ENCODE measurements at regions not wholly inside any gene's neighbourhood (a gene's known extent, or its start where the extent isn't known, plus 50 kb on each side); places are given as distances from the start of the nearest gene placed in this dataset.
"Not testable (repeated sequence)": the region's sequence is repeated elsewhere in the genome, so short reads cannot be mapped to it uniquely, and the experiment has no call there.

DNA sequence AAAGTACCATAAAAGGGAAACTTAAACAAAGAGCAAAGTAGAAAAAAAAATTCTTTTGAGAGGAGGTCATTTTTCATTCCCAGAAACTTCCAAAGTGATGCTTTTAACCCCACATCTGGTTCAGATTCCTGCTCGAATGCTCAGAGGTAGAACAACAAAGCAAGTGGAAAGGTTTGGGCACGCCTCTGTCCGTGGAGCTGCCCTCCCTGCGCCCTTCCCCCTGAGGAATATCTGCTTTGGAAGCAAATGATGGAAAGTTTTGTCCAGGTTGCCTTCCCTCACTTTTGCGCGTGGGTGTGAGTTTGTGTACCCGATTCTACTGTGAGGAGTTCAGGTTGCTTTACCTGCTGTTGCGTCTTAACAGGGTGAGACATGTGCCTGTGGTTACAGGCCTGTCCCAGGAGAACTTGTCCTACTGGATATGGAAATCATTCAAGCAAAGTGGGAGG, 110.2 kb downstream of the KLF5 start:
- DNase-seq (ENCODE audit: low read depth in 2 of 2): no peak

DNA sequence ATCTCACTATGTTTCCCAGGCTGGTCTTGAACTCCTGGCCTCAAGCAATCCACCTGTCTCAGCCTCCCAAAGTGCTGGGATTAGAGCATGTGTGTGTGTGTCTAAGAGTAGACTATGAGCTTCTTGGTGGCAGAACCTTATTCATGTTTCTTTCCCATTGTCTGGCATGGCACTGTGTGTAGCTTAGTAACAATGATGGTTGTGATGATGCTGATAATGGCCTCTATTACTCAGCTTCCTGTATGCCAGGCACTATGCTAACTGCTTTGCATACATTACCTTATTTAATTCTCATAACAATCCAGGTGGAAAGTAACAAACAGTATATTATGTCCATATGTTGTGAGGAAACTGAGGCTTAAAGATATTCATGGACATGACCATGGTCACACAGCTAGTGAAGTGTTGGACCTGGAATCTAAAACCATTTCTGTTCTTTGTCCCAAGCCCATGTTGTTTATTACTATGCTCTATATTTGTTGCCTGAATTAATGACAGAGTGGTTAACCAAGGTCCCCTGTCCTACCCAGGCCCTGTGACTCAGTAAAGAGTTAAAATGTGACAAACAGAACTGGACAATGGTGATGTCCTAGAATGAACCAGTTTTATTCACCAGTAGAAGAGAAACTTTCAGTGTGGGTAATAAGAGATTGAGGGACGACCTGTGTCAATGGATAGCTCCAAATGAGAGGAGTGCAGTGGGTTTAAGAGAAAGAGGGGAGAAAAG, 109.6 kb downstream of the KLF5 start:
- DNase-seq (ENCODE audit: low read depth in 2 of 2): no peak

DNA sequence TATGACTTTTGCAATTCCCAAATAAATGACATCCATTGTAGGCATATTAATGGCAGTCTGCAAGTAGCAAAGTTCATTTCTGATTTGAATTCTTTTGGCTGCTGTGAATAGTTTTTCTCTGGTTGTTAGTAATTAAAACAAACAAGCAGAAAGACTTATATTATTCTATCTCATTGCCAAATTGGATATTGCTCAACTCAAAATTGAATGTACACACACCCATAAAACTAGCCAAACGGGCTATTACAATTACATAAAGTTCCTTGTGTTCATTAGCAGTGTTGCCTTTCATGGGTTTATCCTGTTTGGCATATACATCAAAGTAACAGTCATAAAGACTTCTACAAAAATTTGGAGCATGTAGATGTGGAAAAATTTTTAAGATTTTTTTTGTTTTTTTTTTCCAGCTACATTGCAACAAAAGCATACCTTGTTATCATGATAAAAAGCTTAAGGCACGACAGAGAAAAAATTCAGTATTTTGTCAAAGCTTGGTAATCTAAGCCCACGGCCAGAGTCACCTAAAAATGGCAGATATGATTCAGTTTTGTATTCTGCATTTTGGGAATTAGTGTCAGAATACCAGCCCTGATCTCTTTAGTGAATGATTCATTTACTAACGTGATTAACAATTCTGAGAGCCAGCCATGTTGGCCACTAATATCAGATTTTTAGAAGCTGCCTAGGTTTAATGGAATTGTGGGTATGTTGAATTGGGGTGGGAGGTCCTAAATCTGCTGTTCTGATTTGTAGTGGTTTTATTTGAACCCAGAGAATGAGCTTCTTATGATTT, 108.4 kb downstream of the KLF5 start:
- no peak for DNase-seq (ENCODE audit: low read depth in 2 of 2)

DNA sequence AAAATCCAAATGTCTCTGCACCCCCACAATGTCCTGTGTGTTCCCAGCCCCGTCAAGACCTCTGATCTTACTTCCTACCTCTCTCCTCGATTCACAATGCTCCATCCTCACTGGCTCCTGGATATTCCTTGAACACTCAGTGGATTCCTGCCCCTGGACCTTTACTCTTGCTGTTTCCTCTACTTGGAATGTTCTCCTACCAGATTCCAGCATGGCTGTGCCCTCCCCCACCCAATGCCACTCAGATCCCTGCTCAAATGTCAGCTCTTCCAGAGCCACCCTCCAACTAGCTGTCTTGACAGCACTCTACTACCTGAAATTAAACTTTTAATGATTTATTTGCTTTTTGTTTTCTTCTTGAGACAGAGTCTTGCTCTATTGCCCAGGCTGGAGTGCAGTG, 107.4 kb downstream of the KLF5 start:
- no peak for DNase-seq (ENCODE audit: low read depth in 2 of 2)

DNA sequence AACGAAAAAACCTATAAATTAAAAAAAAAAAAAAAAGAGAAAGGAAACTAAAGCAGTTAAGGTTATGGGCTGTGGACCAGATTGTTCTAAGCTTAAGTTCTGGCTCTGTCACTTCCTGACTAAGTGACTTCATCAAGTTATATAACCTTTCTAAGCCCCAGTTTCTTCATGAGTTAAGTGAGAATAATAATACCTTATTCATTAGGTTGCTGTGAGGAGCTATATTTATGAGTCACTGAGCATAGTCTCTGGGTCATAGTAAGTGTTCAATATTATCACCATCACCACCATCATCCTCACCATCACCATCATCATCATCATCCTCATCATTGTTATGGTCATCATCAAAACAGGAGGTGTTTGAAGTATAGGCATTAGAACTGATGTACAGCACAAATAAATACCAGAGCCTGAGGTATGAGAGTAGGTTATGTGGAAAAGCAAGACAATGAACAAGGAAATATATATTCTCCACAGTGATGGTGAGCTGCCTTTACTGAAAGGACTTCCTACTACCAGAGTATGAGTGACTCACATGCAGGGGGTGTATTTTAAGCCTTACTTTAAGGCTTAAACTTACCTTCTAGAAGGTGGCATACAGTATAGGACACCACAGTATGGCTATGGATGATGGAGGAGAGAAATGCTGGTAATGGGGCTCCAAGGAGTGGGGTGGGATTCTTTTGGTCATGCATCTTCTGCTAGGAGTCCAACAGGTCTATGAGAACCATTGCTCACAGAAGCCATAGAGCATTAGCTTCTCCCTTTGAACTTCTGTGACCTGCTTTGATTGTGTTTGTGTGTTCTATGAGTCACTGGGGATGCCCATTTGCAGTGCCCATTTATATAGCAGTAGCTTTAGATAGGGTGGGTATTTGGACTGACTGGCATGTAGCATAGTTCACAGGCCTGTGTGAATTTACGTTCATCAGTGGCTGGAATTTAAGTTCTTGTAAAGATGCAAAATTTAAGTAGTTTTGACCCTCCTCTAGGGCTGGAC, 104.4 kb downstream of the KLF5 start:
- DNase-seq (ENCODE audit: low read depth in 2 of 2): no peak

DNA sequence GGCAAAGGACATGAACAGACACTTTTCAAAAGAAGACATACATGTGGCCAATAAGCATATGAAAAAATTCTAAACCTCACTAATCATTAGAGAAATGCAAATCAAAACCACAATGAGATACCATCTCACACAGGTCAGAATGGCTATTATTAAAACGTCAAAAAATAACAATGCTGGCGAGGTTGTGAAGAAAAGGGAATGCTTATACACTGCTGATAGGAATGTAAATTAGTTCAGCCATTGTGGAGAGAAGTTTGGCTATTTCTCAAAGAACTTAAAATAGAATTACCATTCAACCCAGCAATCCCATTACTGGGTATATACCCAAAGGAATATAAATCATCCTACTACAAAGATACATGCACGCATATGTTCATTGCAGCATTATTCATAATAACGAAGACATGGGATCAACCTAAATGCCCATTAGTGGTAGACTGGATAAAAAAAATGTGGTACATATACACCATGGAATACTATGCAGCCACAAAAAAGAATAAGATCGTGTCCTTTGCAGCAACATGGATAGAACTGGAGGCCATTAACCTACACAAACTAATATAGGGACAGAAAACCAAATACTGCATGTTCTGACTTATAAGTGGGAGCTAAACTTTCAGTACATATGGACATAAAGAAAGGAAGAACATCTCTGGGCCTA, 101.7 kb downstream of the KLF5 start:
- not testable (repeated sequence) for DNase-seq (ENCODE audit: low read depth in 2 of 2)

DNA sequence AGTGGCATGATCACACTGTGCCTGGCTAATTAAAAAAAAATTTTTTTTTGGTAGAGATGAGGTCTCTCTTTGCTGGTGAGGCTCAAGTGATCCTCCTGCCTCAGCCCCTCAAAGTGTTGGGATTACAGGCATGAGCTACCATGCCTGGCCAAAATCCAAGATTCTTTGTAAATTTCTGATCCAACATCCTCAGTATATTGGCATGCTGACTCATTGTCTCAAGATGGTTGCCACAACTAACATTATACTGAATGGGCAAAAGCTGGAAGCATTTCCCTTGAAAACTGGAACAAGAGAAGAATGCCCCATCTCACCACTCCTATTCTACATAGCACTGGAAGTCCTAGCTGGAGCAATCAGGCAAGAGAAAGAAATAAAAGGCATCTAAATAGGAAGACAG, 100.0 kb downstream of the KLF5 start:
- no peak for DNase-seq (ENCODE audit: low read depth in 2 of 2)

DNA sequence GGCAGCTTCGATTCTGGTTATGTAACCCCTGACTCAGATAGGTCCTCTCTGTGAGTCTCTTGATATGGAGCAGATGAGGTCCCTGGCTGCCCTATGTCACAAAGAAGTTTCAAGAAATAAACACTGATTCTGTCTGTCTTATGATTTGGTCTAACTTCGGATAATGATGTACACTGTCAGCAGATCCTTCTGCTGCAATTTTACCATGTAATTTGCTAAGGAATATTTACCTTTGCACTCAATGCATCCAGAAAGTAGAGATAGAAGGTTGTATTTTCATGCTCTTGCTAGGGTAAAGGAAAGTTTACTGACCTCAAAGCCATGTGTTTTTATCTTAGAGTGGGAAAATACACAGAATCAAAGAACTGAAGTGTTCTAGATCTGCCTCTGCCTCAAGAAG, 98.2 kb downstream of the KLF5 start:
- DNase-seq (ENCODE audit: low read depth in 2 of 2): no peak

DNA sequence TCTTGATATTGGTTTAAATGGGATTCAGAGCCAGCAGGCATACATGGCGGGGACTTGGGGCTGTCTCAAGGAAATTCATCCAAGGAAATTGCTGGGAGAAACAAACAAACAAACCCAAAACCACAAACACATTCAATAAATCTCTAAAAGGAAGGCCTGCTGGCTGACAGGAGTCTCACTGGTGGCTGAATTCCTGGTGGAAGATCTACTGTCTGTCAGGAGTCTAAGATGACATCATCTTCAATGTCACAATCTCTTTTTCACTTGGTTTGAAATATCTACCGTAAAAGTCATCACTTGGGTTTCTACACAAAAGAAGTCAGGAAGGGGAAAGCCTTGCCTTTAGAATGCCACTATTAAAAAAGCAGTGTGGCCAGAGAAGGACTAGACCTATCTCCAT, 87.9 kb downstream of the KLF5 start:
- no peak for DNase-seq (ENCODE audit: low read depth in 2 of 2)

DNA sequence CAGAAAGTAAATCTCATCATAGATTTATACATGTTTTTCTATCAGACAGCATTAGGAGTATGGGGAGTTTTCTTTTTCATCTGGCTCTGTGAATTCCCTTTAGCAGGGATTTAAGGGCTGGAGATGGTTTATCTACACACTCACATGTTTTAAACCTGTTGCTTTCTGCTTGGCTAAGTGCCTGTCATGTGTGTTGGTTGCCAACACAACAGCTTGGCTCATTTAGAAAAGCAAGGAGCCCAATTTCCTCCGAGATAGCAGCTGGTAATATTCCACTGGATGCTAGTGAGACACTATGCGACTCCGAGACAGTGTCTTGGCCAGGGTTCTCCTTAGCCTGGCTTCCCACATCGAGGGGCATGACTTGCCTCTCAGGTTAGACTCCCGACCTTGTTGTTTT, 83.3 kb downstream of the KLF5 start:
- no peak for DNase-seq (ENCODE audit: low read depth in 2 of 2)

DNA sequence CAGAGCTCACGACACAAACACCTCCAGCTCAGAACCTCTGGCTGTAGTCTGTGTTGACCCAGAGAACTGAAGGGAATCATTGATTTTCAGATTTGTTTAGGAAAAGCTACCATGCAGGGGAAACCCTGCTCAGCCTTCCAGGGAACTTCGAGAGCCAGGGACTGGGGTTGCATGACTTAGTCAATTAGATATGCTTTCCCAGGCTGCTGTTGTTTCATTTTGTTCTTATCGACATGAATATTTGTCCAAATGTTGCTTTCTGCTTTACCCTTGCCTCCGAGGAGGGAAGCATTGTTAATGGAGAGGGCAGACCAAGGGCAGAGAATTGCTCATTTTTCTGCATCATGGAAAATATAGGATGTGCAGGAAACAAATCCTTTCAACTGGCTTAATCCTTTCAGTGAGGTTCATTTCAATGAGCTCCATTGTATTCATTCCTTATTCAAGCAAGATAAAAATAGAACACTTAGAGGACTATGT, 82.5 kb downstream of the KLF5 start:
- DNase-seq (ENCODE audit: low read depth in 2 of 2): no peak

DNA sequence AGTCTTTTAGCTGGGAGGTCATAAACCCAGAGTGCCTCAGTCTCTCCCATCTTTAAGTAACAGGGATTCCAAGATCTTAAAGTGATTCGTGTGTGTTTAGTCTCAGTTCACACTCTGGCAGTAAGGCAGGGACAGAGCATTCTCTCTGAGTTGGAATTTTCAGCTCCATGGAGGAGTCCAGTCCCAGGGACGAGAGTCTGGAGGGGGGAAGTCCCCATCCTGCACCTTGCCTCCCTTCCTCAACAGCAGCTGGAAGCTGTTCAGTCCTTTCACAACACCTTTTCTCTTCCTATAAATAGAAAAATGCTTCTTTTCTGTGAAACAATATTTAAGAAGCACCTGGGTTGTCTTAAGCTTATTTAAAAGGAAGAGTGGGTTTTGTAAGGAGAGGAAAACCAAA, 82.0 kb downstream of the KLF5 start:
- DNase-seq (ENCODE audit: low read depth in 2 of 2): no peak

DNA sequence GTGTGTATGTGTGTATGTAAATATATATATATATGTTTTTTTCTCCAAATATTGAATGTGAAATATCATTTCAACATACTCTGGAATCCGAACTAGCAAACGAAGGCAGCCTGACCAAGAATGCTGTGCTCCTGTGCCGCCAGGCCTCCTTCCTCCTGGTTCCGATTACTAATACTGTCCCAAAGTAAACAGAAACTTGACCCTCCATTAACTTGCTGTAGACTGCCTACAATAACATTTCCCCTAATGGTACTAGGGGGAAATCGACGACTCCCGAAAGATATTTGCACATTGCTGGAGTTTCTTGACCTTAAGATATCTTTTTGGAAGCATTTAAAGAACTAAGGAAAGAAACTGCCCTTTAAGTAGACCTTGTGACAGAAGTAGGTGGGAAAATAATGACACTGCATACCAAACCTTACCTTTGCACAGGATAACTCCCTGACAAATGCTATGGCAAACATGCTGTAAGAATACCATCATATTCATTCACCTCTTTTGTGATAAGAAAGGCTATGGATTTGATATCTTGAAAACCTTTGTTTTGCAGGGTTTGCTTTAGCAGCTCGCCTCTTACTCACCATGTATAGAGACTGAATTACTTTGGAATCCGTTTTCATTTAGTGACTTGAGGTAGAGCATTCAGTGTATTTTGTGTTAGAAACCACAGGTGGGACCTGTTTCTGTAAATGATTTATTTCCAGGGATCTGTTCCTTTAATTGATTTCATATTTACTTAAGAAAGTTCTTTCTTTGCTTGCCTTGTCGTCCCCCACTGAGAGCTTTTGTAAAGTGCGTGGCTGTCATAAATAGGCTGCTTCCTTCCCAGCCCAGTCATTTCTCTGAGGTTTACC, 80.1 kb downstream of the KLF5 start:
- DNase-seq (ENCODE audit: low read depth in 2 of 2): no peak

DNA sequence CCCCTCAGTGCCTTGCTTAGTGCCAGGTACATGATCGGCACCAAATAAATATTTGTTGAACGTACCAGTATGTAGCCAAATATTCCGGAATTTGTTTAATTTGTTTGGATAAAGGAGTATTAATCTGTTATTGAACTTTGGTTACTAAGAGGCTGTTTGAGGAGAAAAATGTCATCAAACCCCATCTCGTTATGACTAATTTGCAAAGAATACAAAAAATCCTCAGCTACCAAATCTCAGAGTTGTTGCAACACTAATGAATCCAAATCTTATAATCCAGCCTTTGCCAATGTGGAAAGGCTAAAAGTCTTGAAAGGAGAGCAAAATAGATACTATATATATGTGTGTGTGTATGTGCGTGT, 79.5 kb downstream of the KLF5 start:
- DNase-seq (ENCODE audit: low read depth in 2 of 2): no peak

DNA sequence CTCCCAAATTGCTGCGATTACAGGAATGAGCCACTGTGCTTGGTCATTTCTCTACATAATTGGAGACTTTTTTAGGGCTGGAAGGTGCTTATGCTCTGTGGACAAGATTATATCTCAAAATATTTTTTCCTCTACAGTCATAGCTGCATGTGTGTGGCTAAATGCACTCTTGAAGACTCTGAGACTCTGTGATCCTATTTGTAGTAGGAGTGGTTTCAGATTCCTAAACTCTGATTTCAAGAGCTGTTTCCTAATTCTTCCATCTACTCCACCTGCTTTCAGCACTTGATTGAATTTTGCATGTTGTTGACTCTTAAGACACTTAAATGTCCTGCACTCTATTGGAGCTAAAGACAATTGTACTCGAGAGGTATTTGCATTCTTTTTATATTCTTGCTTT, 78.0 kb downstream of the KLF5 start:
- DNase-seq (ENCODE audit: low read depth in 2 of 2): no peak

DNA sequence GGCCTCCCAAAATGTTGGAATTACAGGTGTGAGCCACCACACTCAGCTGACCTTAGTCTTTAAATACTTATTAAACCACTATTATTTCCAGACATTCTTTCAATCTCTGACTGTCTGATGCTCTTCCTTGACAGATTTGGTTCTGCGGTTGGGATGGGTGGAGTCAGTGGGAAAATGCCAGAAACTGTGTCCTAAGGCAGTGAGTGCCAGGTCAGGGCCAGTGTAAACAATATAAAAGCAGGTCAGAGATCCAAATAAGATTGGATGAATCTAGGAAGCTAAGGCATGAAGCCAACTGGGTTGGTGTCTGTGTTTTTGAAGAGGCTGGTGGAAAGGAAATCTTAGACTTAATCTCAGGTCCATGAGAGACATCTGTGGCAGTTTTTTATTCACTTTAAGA, 74.7 kb downstream of the KLF5 start:
- DNase-seq (ENCODE audit: low read depth in 2 of 2): no peak

DNA sequence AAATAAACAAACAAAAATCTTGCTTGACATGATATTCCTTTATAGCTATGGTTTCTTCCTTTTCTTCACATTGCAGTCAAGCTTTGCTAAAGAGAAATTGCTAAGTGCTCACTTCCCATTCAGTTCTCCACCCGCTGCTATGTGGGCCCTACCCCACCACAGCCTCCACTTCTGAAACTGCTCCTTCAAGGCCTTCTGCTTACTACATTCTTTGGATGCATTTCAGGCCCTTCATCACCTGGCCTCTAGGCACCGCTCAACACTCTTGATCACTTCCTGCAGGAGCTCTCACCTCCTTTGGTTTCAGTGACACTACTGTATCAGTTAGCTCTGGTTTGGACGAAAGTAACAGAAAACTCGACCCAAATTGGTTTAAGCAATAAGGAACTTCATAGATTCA, 72.4 kb downstream of the KLF5 start:
- no peak for DNase-seq (ENCODE audit: low read depth in 2 of 2)

DNA sequence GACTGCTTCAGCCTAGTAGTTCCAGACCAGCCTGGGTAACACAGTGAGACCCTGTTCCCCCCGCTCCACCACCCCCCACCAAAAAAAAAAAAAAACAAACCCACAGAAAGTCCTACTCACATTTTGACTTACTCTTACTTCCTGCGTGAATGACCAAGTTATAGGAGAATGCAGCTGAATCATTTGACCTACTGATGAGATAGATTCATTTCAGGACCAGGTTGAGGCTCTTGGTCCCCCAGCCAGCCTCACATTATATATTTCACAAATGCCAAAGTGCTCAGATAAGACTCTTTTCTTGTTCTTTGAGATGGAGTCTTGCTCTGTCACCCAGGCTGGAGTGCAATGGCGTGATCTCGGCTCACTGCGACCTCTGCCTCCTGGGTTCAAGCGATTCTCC, 70.2 kb downstream of the KLF5 start:
- no peak for DNase-seq (ENCODE audit: low read depth in 2 of 2)
